Lower leg skin (tissue), 4 donors: ENCODE measurements at regions not wholly inside any gene's neighbourhood (a gene's known extent, or its start where the extent isn't known, plus 50 kb on each side); places are given as distances from the start of the nearest gene placed in this dataset.

Experiments
- DNase-seq, 2 donors: peaks; one replicate each; pipeline ENCODE4 v3.0.0-alpha.2; 2019; ENCODE audit warnings: low spot score in 2 of 2
- H3K4me3 ChIP-seq: fragments of 200-600 bp; sonication (generic); 2 replicates; pipeline ENCODE4 v1.5.1; 2017; ENCODE audit warnings: mild to moderate bottlenecking, low read depth; ENCODE audit not compliant: poor library complexity, severe bottlenecking
- CTCF ChIP-seq, 3 donors: fragments of 450-650 bp; IDR thresholded peaks; one replicate each; pipeline ENCODE4 v1.5.1; 2016; ENCODE audit warnings: antibody characterized with exemption in 3 of 3, mild to moderate bottlenecking in 3 of 3, moderate library complexity in 2 of 3
- POLR2A ChIP-seq, 2 donors: fragments of 450-650 bp; IDR thresholded peaks; one replicate each; pipeline ENCODE4 v1.6.1; 2016 to 2017; ENCODE audit warnings: antibody characterized with exemption in 2 of 2, mild to moderate bottlenecking in 1 of 2, moderate library complexity in 1 of 2
- whole genome bisulfite sequencing, 2 donors: methylation state at CpG; one replicate each; pipeline ENCODE4 v1.1.5; 2018; 5-methylcytosine and 5-hydroxymethylcytosine counted together
- intact Hi-C: fragments of 100-400 bp; cut with DNase I; formaldehyde crosslinking; loops from one replicate; pipeline ENCODE4 v1.15.0; 2023; ENCODE audit warnings: low total_unique reads

DNA sequence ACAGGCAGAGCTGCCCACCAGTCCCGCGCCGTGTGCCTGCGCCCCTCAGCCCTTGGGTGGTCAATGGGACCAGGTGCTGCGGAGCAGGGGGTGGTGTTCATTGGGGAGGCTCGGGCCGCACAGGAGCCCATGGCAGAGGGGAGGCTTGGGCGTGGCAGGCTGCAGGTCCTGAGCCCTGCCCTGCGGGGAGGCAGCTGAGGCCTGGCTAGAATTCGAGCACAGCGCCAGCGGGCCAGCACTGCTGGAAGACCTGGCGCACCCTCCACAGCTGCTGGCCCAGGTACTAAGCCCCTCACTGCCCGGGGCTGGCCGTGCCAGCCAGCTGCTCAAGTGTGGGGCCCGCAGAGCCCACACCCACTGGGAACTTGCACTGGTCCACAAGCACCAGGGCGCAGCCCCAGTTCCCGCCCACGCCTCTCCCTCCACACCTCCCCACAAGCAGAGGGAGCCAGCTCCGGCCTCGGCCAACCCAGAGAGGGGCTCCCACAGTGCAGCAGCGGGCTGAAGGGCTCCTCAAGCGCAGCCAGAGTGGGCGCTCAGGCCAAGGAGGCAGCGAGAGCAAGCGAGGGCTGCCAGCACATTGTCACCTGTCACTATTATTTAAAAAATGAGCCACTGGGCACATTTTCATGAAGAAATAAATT, 645.8 kb downstream of the CENPC start:
- TF ChIP-seq CTCF (IDR thresholded peaks at IDR 0.05) (no peak), POLR2A (IDR thresholded peaks at IDR 0.05) (no peak)
- WGBS, 2 donors, result 97% methylated on average over 16 to 21 of the region's 26 CpGs
- intact Hi-C loops, result no loop called here
- DNase-seq, result no peak
- no peak overlapping the region for H3K4me3 ChIP-seq

GRCh38 chr4:66893807-66894206, 651.5 kb downstream of the CENPC start:
- no peak overlapping the region for H3K4me3 ChIP-seq
- TF ChIP-seq POLR2A (IDR thresholded peaks at IDR 0.05) (no peak), CTCF (IDR thresholded peaks at IDR 0.05) (no peak)
- intact Hi-C loops, result no loop called here
- WGBS, 2 donors, result 88 to 92% methylated on average over 1 of the region's 1 CpG
- no peak for DNase-seq

DNA sequence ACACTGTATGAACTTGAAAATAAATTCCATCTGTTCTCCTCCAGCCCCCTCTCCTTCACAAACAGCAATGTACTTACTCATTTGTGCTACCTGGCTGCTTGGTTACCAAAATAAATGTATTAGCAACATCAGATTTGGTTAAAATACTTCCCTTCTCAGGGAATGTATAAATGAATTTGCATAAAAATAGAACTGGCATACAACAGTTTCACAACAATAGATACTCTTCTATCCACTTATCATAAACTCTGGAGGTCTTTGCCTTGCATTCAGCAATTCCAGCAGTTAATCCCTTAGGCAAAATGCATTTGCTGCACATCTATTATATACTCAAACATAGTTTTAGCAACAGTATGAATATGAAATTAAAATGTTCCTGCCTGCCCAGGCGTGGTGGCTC, 658.2 kb downstream of the CENPC start:
- DNase-seq, result no peak
- intact Hi-C loops, result no loop called here
- WGBS, 2 donors, result 62 to 93% methylated on average over 1 of the region's 1 CpG
- H3K4me3 ChIP-seq, result no peak overlapping the region
- no peak for TF ChIP-seq POLR2A (IDR thresholded peaks at IDR 0.05)

GRCh38 chr4:66885501-66886165, 659.7 kb downstream of the CENPC start:
- TF ChIP-seq CTCF (IDR thresholded peaks at IDR 0.05) (no peak), POLR2A (IDR thresholded peaks at IDR 0.05) (no peak)
- DNase-seq, result no peak
- intact Hi-C loops, result no loop called here
- H3K4me3 ChIP-seq, result no peak overlapping the region
- 70 to 78% methylated on average over 1 of the region's 1 CpG for WGBS, 2 donors

- DNase-seq, result no peak
- H3K4me3 ChIP-seq, result no peak overlapping the region
- 58 to 83% methylated on average over 2 of the region's 2 CpGs for WGBS, 2 donors
- intact Hi-C loops, result no loop called here
- TF ChIP-seq CTCF (IDR thresholded peaks at IDR 0.05) (no peak), POLR2A (IDR thresholded peaks at IDR 0.05) (no peak)
These were observed 668.4 kb downstream of the CENPC start for GRCh38 chr4:66876946-66877345.

GRCh38 chr4:66872661-66873060, 672.6 kb downstream of the CENPC start:
- 82 to 91% methylated on average over 1 of the region's 1 CpG for WGBS, 2 donors
- TF ChIP-seq POLR2A (IDR thresholded peaks at IDR 0.05) (no peak), CTCF (IDR thresholded peaks at IDR 0.05) (no peak)
- no peak for DNase-seq
- intact Hi-C loops, result no loop called here
- no peak overlapping the region for H3K4me3 ChIP-seq
